H1 (cell line): ENCODE measurements at regions not wholly inside any gene's neighbourhood (a gene's known extent, or its start where the extent isn't known, plus 50 kb on each side); places are given as distances from the start of the nearest gene placed in this dataset.

ENCODE experiments used
- CTCF ChIA-PET: fragments of 300-600 bp; sonication (Branson Sonifier 250); formaldehyde crosslinking; loops from one replicate; lab custom pipeline; 2021; ENCODE audit not compliant: partially characterized antibody; lab: Charles Lee
- POLR2A ChIA-PET: fragments of 300-600 bp; sonication (Branson Sonifier 250); formaldehyde crosslinking; loops from one replicate; lab custom pipeline; 2021; ENCODE audit warnings: inconsistent platforms; ENCODE audit not compliant: partially characterized antibody; lab: Charles Lee
- DNase-seq, 2 experiments: peaks; one replicate each; pipeline versions ENCODE4 v3.0.0 to v3.0.0-alpha.2; 2010 to 2022; ENCODE audit warnings: low spot score in 2 of 2, low read depth in 1 of 2, mixed read lengths in 1 of 2
- FAIRE-seq: peaks from 2 replicates; lab custom pipeline; 2011; peaks lifted over from hg19 to GRCh38; lab: Jason Lieb, UNC
- H2AFZ ChIP-seq: 2 replicates; pipeline ENCODE4 v1.8.1; 2012; ENCODE audit warnings: low read length, inconsistent platforms
- H2AK5ac ChIP-seq: 2 replicates; pipeline ENCODE4 v1.6.1; 2013; ENCODE audit warnings: low read depth, low read length
- H2BK120ac ChIP-seq: replicated peaks from 2 replicates; pipeline ENCODE3; 2013; ENCODE audit warnings: low read depth, low read length, inconsistent platforms
- H2BK12ac ChIP-seq: 2 replicates; pipeline ENCODE4 v1.6.1; 2013; ENCODE audit warnings: low read depth, low read length
- H2BK15ac ChIP-seq: 2 replicates; pipeline ENCODE4 v1.6.1; 2013; ENCODE audit warnings: low read length
- H2BK20ac ChIP-seq: 2 replicates; pipeline ENCODE4 v1.6.1; 2013; ENCODE audit warnings: low read length
- H2BK5ac ChIP-seq: 2 replicates; pipeline ENCODE4 v1.6.1; 2013; ENCODE audit warnings: low read depth, low read length
- H3K14ac ChIP-seq: 2 replicates; pipeline ENCODE4 v1.6.1; 2013; ENCODE audit warnings: inconsistent platforms; ENCODE audit not compliant: insufficient read length
- H3K18ac ChIP-seq: 2 replicates; pipeline ENCODE4 v1.6.1; 2013; ENCODE audit warnings: low read length; ENCODE audit errors: extremely low read depth
- H3K23ac ChIP-seq: 2 replicates; pipeline ENCODE4 v1.6.1; 2013; ENCODE audit warnings: inconsistent platforms; ENCODE audit not compliant: insufficient read length
- H3K23me2 ChIP-seq: 2 replicates; pipeline ENCODE4 v1.6.1; 2013; ENCODE audit warnings: low read depth, low read length
- H3K27ac ChIP-seq: 2 replicates; pipeline ENCODE4 v1.6.1; 2011; ENCODE audit warnings: low read depth, low read length, inconsistent platforms
- H3K27me3 ChIP-seq, 4 experiments: replicated peaks in 1 of 4; 1 replicate in 1 of 4; 2 replicates in 3 of 4; pipeline versions ENCODE4 v1.6.1 to v1.8.1; 2011 to 2013; ENCODE audit warnings: low read length in 3 of 4, mild to moderate bottlenecking in 3 of 4, inconsistent platforms in 2 of 4, mixed read lengths in 2 of 4, moderate library complexity in 1 of 4; ENCODE audit not compliant: control insufficient read depth in 3 of 4, insufficient read depth in 3 of 4; ENCODE audit errors: extremely low read depth in 1 of 4
- H3K36me3 ChIP-seq, 4 experiments: 2 replicates each; pipeline versions ENCODE4 v1.6.1 to v1.8.1; 2011 to 2013; ENCODE audit warnings: mild to moderate bottlenecking in 4 of 4, low read length in 3 of 4, moderate library complexity in 2 of 4, control low read depth in 1 of 4, inconsistent platforms in 1 of 4; ENCODE audit not compliant: insufficient read depth in 4 of 4, control insufficient read depth in 2 of 4
- H3K4ac ChIP-seq: replicated peaks from 2 replicates; pipeline ENCODE3; 2013; ENCODE audit warnings: low read length, low read depth, mixed read lengths, inconsistent platforms; ENCODE audit not compliant: insufficient read length
- H3K4me1 ChIP-seq, 4 experiments: replicated peaks in 1 of 4; 1 replicate in 1 of 4; 2 replicates in 3 of 4; pipeline versions ENCODE4 v1.6.1 to v1.8.1; 2011 to 2013; ENCODE audit warnings: low read length in 3 of 4, inconsistent platforms in 2 of 4, mixed read lengths in 1 of 4; ENCODE audit not compliant: insufficient read depth in 4 of 4, control insufficient read depth in 3 of 4
- H3K4me2 ChIP-seq, 2 experiments: 2 replicates each; pipeline versions ENCODE4 v1.6.1 to v1.8.1; 2011 to 2013; ENCODE audit warnings: low read depth in 2 of 2, low read length in 2 of 2, control low read depth in 1 of 2, inconsistent platforms in 1 of 2, mild to moderate bottlenecking in 1 of 2; ENCODE audit not compliant: insufficient read depth in 1 of 2
- H3K4me3 ChIP-seq, 4 experiments: fragments of 200-600, 300-600 bp in 1 of 4; sonication (generic), shearing (Covaris generic), sonication (Bioruptor Twin) in 1 of 4; 2 replicates each; pipeline versions ENCODE4 v1.5.1 to v1.8.1; 2011 to 2016; ENCODE audit warnings: low read length in 4 of 4, low read depth in 3 of 4, control low read depth in 2 of 4, inconsistent platforms in 2 of 4, mild to moderate bottlenecking in 2 of 4, mixed read lengths in 1 of 4, moderate library complexity in 1 of 4; ENCODE audit not compliant: insufficient read depth in 2 of 4; ENCODE audit errors: extremely low read depth in 1 of 4
- H3K56ac ChIP-seq: replicated peaks from 2 replicates; pipeline ENCODE3; 2013; ENCODE audit warnings: low read depth, mild to moderate bottlenecking, mixed read lengths, low read length, inconsistent platforms; ENCODE audit not compliant: insufficient read length
- H3K79me1 ChIP-seq: 2 replicates; pipeline ENCODE4 v1.6.1; 2013; ENCODE audit warnings: low read depth, low read length, control low read depth
- H3K79me2 ChIP-seq, 2 experiments: 2 replicates each; pipeline versions ENCODE4 v1.6.1 to v1.8.1; 2012 to 2013; ENCODE audit warnings: low read length in 2 of 2, mild to moderate bottlenecking in 2 of 2, inconsistent platforms in 1 of 2; ENCODE audit not compliant: insufficient read depth in 2 of 2, control insufficient read depth in 1 of 2
- H3K9ac ChIP-seq, 4 experiments: replicated peaks in 1 of 4; 1 replicate in 1 of 4; 2 replicates in 3 of 4; pipeline versions ENCODE4 v1.6.1 to v1.8.1; 2011 to 2013; ENCODE audit warnings: low read depth in 3 of 4, low read length in 3 of 4, control low read depth in 2 of 4, mild to moderate bottlenecking in 2 of 4, moderate library complexity in 2 of 4, inconsistent platforms in 1 of 4; ENCODE audit errors: extremely low read depth in 1 of 4
- H3K9me3 ChIP-seq, 2 experiments: 2 replicates each; pipeline versions ENCODE4 v1.6.1 to v1.8.1; 2012 to 2013; ENCODE audit warnings: mild to moderate bottlenecking in 2 of 2, moderate library complexity in 2 of 2, control low read depth in 1 of 2, inconsistent platforms in 1 of 2, low read depth in 1 of 2, low read length in 1 of 2, mixed read lengths in 1 of 2; ENCODE audit not compliant: insufficient read depth in 2 of 2
- H4K20me1 ChIP-seq, 2 experiments: replicated peaks in 1 of 2; 2 replicates each; pipeline versions ENCODE3 to v1.8.1; 2011 to 2013; ENCODE audit warnings: inconsistent platforms in 2 of 2, low read length in 2 of 2, mild to moderate bottlenecking in 1 of 2; ENCODE audit not compliant: insufficient read depth in 2 of 2, control insufficient read depth in 1 of 2
- H4K5ac ChIP-seq: 2 replicates; pipeline ENCODE4 v1.6.1; 2013; ENCODE audit warnings: low read length, low read depth, mixed read lengths, inconsistent platforms; ENCODE audit not compliant: insufficient read length
- H4K8ac ChIP-seq: 2 replicates; pipeline ENCODE4 v1.8.0; 2013; ENCODE audit warnings: mild to moderate bottlenecking, moderate library complexity, low read length, inconsistent platforms; ENCODE audit not compliant: insufficient read depth; ENCODE audit errors: extremely low read depth
- H4K91ac ChIP-seq: replicated peaks from 2 replicates; pipeline ENCODE3; 2013; ENCODE audit warnings: low read length, mixed read lengths, inconsistent platforms; ENCODE audit not compliant: insufficient read length
- BCL11A ChIP-seq, 2 experiments: IDR thresholded peaks; one replicate each; pipeline ENCODE4 v1.6.1; 2011; ENCODE audit warnings: low read depth in 2 of 2, low read length in 2 of 2, mild to moderate bottlenecking in 2 of 2
- CBX5 ChIP-seq: fragments of 300-800, 300-1000 bp; sonication (generic); IDR thresholded peaks from 2 replicates; pipeline ENCODE4 v1.7.1; 2016; ENCODE audit warnings: antibody characterized with exemption, low read length, low read depth
- HDAC2 ChIP-seq, 2 experiments: fragments of 300-600 bp in 1 of 2; sonication (generic) in 1 of 2; IDR thresholded peaks; 2 replicates each; pipeline ENCODE4 v1.6.1; 2011 to 2012; ENCODE audit warnings: low read depth in 2 of 2, low read length in 2 of 2, mild to moderate bottlenecking in 2 of 2, moderate library complexity in 2 of 2, borderline replicate concordance in 1 of 2, inconsistent platforms in 1 of 2
- JUND ChIP-seq: IDR thresholded peaks from 2 replicates; pipeline ENCODE4 v1.6.1; 2011; ENCODE audit warnings: mild to moderate bottlenecking, improper control_type of control experiment, low read length
- POU5F1 ChIP-seq: IDR thresholded peaks from 2 replicates; pipeline ENCODE4 v1.6.1; 2011; ENCODE audit warnings: low read depth, mild to moderate bottlenecking, low read length, moderate library complexity
- RXRA ChIP-seq: IDR thresholded peaks from 2 replicates; pipeline ENCODE4 v1.6.1; 2011; ENCODE audit warnings: low read depth, mild to moderate bottlenecking, low read length, moderate library complexity; ENCODE audit not compliant: insufficient read depth
- SP2 ChIP-seq: IDR thresholded peaks from 2 replicates; pipeline ENCODE4 v1.6.1; 2012; ENCODE audit warnings: mild to moderate bottlenecking, low read length, inconsistent platforms
- WGBS, 2 experiments: shearing (Covaris generic) in 1 of 2; methylation state at CpG; one replicate each; pipeline versions ENCODE4 v1.1.6 to v1.1.7; 2013 to 2015; ENCODE audit warnings: low lambda C conversion rate in 2 of 2, mixed read lengths in 2 of 2, inconsistent platforms in 1 of 2, low coverage in 1 of 2, missing lambda C conversion rate in 1 of 2; ENCODE audit not compliant: insufficient replicate concordance in 2 of 2, insufficient coverage in 1 of 2, insufficient read length in 1 of 2; ENCODE audit errors: extremely low coverage in 1 of 2, missing lambda C conversion rate in 1 of 2; 5-methylcytosine and 5-hydroxymethylcytosine counted together

DNA sequence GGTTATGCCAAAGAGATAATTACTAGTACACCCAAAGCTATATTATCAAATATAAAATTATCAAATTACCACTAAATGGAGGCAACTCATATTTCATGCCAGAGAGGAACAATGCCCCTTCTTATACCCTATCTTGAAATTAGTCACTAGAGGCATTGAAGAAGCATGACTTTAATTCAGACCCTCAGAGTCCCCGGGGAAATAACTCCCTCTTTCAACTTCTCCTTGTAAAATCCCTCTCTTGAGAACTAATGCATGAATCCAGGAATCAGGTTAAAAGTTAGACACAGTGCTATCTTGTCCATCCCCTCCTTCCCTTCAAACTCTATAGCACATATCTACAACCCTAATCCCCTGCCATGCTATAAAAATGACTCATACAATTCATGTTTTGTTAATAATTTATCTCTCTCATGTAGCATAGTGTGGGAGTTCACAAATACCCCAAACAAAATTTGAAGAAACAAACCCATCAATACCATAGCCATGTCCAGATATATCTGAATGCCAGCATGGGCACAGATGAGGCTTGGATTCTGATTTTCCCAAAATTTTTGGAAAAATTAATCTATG is 665.4 kb downstream of the KCNA4 start:
- Histone ChIP-seq H2AK5ac (no peak overlapping the region), H3K56ac (no peak overlapping the region), H3K18ac (no peak overlapping the region), H2BK15ac (no peak overlapping the region), H4K91ac (no peak overlapping the region), H3K27ac (no peak overlapping the region), H3K4me2 (no peak overlapping the region), H3K9me3 (no peaks in the 10 kb centered on the region), H2BK12ac (no peak overlapping the region), H3K79me2 (no peaks in the 10 kb centered on the region), H3K23me2 (no peaks in the 10 kb centered on the region), H4K20me1 (no peaks in the 10 kb centered on the region), H3K14ac (no peak overlapping the region), H4K5ac (no peak overlapping the region), H2BK120ac (no peak overlapping the region), H3K23ac (no peak overlapping the region), H2BK20ac (no peak overlapping the region), H3K27me3 (no peaks in the 10 kb centered on the region), H4K8ac (no peak overlapping the region), H3K4ac (no peak overlapping the region), H3K4me1 (peaks cover 0 to 4% (median 1%) of the 10 kb centered on the region in 4 experiments; a peak in 2 of 7 replicates), H3K9ac (no peak overlapping the region), H2AFZ (no peak overlapping the region), H3K4me3 (no peak overlapping the region), H3K79me1 (no peaks in the 10 kb centered on the region), H2BK5ac (no peak overlapping the region), H3K36me3 (no peaks in the 10 kb centered on the region)
- TF ChIP-seq CBX5: no peak
- no peak for TF ChIP-seq JUND
- TF ChIP-seq RXRA: no peak
- no peak for TF ChIP-seq HDAC2 (IDR thresholded peaks at IDR 0.05; ENCODE audit: borderline replicate concordance in 1 of 2, low read depth in 2 of 2, low read length in 2 of 2)
- TF ChIP-seq POU5F1: no peak
- TF ChIP-seq SP2: no peak
- TF ChIP-seq BCL11A (IDR thresholded peaks at IDR 0.05; ENCODE audit: low read depth in 2 of 2, low read length in 2 of 2): no peak
- POLR2A ChIA-PET: no interaction called here
- CTCF ChIA-PET: interaction anchor here (0.6 to 1.8 kb wide), 2 partner anchors 8 to 542 kb away, joined by 3 to 13 read pairs; no protein-coding TSS in a partner anchor
- no peak for DNase-seq
- no peak for FAIRE-seq
- WGBS, 2 experiments: 67% methylated on average over 1 of the region's 1 CpG; no CpG with 5 or more reads in 1 of the 2 experiments
